ENCODE measurements at regions not wholly inside any gene's neighbourhood (a gene's known extent, or its start where the extent isn't known, plus 50 kb on each side); places are given as distances from the start of the nearest gene placed in this dataset.

- H3K27me3 ChIP-seq (ENCODE audit: control insufficient read depth in 2 of 2, insufficient read depth in 2 of 2, low read length in 2 of 2) = no peaks in the 10 kb centered on the region
- H3K9ac ChIP-seq (ENCODE audit: insufficient read depth in 1 of 2, low read depth in 2 of 2, low read length in 2 of 2) = no peak overlapping the region
- H3K36me3 ChIP-seq (ENCODE audit: control insufficient read depth, insufficient read depth, low read length) = no peaks in the 10 kb centered on the region
- no peak for FAIRE-seq
- no peak for TF ChIP-seq NCOA6 (IDR thresholded peaks at IDR 0.05)
- TF ChIP-seq E2F8 (IDR thresholded peaks at IDR 0.05; ENCODE audit: low read depth, partially characterized antibody) = no peak
- no peak for TF ChIP-seq STAT5B (CRISPR knock-in tag; IDR thresholded peaks at IDR 0.05)
- TF ChIP-seq ZNF280B (CRISPR knock-in tag; IDR thresholded peaks at IDR 0.05) = no peak
- no peak for TF ChIP-seq TAF1 (IDR thresholded peaks at IDR 0.05; ENCODE audit: control insufficient read depth, extremely low read depth, insufficient read depth, low read length, severe bottlenecking)
- no peak for TF ChIP-seq MTA3 (IDR thresholded peaks at IDR 0.05; ENCODE audit: borderline replicate concordance)
- TF ChIP-seq KDM1A (IDR thresholded peaks at IDR 0.05) = no peak
- TF ChIP-seq ZKSCAN3 (CRISPR knock-in tag; IDR thresholded peaks at IDR 0.05) = no peak
- no peak for TF ChIP-seq HDAC2 (IDR thresholded peaks at IDR 0.05)
- H3K9me3 ChIP-seq (replicated peaks; ENCODE audit: control insufficient read depth, insufficient read depth, low read depth, low read length) = no peaks in the 10 kb centered on the region; the same call in 1 of the 2 replicates
- no peaks in the 10 kb centered on the region for H3K79me2 ChIP-seq (ENCODE audit: control insufficient read depth, insufficient read depth, low read length)
- intact Hi-C loops (cut with micrococcal nuclease) (no loop called here), in situ Hi-C loops (cut with MboI) (no loop called here)
- ATAC-seq = no peak
- H3K4me2 ChIP-seq (ENCODE audit: insufficient read depth, low read length) = no peak overlapping the region
- DNase-seq (ENCODE audit: extremely low read depth in 1 of 4, low spot score in 3 of 4) = no peak
- H3K4me1 ChIP-seq (replicated peaks in 1 of 2; ENCODE audit: control insufficient read depth in 2 of 2, insufficient read depth in 2 of 2, low read length in 2 of 2) = no peaks in the 10 kb centered on the region
- no peak overlapping the region for H2AFZ ChIP-seq (ENCODE audit: low read depth, low read length)
- CTCF ChIA-PET (ENCODE audit: low intra/inter-chr PET ratio) = no interaction called here
- no peak overlapping the region for H3K27ac ChIP-seq (ENCODE audit: extremely low read depth, low read depth, low read length)
- WGBS (ENCODE audit: insufficient coverage, low coverage, missing lambda C conversion rate) = 7% methylated on average over 3 of the region's 3 CpGs
- no peak overlapping the region for H3K4me3 ChIP-seq
- H4K20me1 ChIP-seq (replicated peaks; ENCODE audit: control insufficient read depth, insufficient read depth, low read length) = no peaks in the 10 kb centered on the region
- H3K9me1 ChIP-seq (ENCODE audit: control insufficient read depth, insufficient read depth, low read length) = no peaks in the 10 kb centered on the region
- POLR2A ChIA-PET = no interaction called here
- no TSS peak for BruUV-seq (replicated peaks)
Observed at GRCh38 chr1:96009831-96010434, 711.7 kb upstream of the PTBP2 start.
